ENCODE measurements at regions not wholly inside any gene's neighbourhood (a gene's known extent, or its start where the extent isn't known, plus 50 kb on each side); places are given as distances from the start of the nearest gene placed in this dataset.

DNA sequence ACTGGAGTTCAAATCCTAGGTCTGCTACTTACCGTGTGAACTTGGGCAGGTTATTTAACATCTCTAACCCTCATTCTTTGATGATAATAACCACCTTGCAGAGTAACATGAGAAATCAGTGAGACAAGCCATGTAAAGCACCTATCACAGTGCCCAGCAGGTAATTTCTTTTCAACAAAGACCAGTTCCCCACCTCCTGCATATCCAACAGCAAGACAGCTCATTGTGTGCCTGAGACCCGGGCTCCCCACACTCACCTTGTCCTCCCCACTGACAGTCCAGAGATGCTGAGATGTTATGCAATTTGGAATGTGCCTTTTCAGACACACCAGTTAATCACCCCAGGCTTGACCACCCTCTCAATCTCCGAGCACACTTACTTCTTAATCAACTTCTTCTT lies 367.6 kb upstream of the DAB1 start:
- WGBS (ENCODE audit: insufficient coverage, insufficient read length): no CpG with 5 or more reads among the region's 3 CpGs
- no peak for DNase-seq (ENCODE audit: low read depth, low spot score)
- Histone ChIP-seq H3K4me3 (ENCODE audit: low read length) (no peak overlapping the region), H3K9me3 (ENCODE audit: control insufficient read depth, insufficient read depth, low read length) (no peaks in the 10 kb centered on the region; the same call in 1 of the 2 replicates), H3K27ac (ENCODE audit: low read length) (no peak overlapping the region), H3K36me3 (ENCODE audit: control insufficient read depth, insufficient read depth, low read length) (no peaks in the 10 kb centered on the region), H3K27me3 (ENCODE audit: control insufficient read depth, insufficient read depth, low read length) (no peaks in the 10 kb centered on the region), H3K4me1 (ENCODE audit: control insufficient read depth, insufficient read depth, low read length) (no peaks in the 10 kb centered on the region; the same call in 1 of the 2 replicates)

DNA sequence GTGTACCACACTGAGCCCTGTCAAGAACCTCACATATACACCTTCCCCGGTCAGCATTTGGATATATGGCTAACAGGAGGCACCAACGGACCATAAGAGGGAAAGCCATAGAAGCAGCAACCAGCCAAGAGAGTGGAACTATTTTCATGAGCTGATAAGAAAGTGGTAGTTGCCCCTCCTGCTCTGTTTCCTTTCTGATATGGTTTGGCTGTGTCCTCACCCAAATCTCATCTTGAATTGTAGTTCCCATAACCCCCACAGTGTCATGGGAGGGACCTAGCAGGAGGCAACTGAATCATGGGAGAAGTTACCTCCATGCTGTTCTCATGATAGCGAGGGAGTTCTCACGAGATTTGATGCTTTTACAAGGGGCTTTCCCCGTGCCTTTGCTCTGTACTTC lies 366.1 kb upstream of the DAB1 start:
- WGBS (ENCODE audit: insufficient coverage, insufficient read length): no CpG with 5 or more reads among the region's 5 CpGs
- H3K36me3 ChIP-seq (ENCODE audit: control insufficient read depth, insufficient read depth, low read length): no peaks in the 10 kb centered on the region
- H3K9me3 ChIP-seq (ENCODE audit: control insufficient read depth, insufficient read depth, low read length): no peaks in the 10 kb centered on the region; the same call in 1 of the 2 replicates
- no peak for DNase-seq (ENCODE audit: low read depth, low spot score)
- H3K4me3 ChIP-seq (ENCODE audit: low read length): no peak overlapping the region
- H3K4me1 ChIP-seq (ENCODE audit: control insufficient read depth, insufficient read depth, low read length): no peaks in the 10 kb centered on the region; the same call in 1 of the 2 replicates
- H3K27ac ChIP-seq (ENCODE audit: low read length): no peak overlapping the region
- H3K27me3 ChIP-seq (ENCODE audit: control insufficient read depth, insufficient read depth, low read length): no peaks in the 10 kb centered on the region

DNA sequence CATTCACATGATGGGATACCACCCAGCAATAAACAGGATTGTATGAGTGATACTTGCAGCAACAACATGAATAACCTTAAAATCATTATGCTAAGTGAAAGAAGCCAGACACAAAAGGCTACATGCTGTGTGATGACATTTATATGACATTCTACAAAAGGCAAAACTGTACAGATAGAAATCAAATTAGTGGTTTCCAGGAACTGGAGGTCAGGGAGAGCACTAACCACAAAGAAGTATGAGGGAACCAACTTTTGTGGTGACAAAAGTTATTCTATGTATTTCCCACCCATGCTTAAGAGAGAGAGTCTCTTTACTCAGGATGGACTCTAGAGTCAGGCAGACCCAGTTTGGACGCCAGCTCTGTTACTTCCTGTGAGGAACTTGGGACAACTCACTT lies 364.5 kb upstream of the DAB1 start:
- no peaks in the 10 kb centered on the region; the same call in 1 of the 2 replicates for H3K9me3 ChIP-seq (ENCODE audit: control insufficient read depth, insufficient read depth, low read length)
- no peaks in the 10 kb centered on the region; the same call in 1 of the 2 replicates for H3K4me1 ChIP-seq (ENCODE audit: control insufficient read depth, insufficient read depth, low read length)
- no CpG with 5 or more reads among the region's 1 CpG for WGBS (ENCODE audit: insufficient coverage, insufficient read length)
- no peak for DNase-seq (ENCODE audit: low read depth, low spot score)
- no peaks in the 10 kb centered on the region for H3K27me3 ChIP-seq (ENCODE audit: control insufficient read depth, insufficient read depth, low read length)
- no peak overlapping the region for H3K27ac ChIP-seq (ENCODE audit: low read length)
- H3K4me3 ChIP-seq (ENCODE audit: low read length): no peak overlapping the region
- no peaks in the 10 kb centered on the region for H3K36me3 ChIP-seq (ENCODE audit: control insufficient read depth, insufficient read depth, low read length)

DNA sequence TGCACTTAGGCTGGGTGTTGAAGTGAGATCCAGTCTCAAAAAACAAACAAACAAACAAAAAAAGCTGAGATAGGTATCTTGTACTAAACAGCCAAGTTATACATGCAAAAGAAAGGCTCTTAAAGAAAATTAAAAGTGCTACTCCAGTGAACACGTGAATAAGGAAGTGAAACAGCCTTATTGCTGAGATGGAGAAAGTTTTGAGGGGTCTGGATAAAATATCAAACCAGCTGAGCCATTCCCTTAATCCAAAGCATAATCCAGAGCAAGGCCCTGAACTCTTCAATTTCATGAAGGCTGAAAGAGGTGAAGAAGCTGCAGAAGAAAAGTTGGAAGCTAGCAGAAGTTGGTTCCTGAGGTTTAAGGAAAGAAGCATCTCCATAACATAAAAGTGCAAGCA lies 360.5 kb upstream of the DAB1 start:
- no peak for DNase-seq (ENCODE audit: low read depth, low spot score)
- WGBS (ENCODE audit: insufficient coverage, insufficient read length): no CpG with 5 or more reads among the region's 1 CpG

DNA sequence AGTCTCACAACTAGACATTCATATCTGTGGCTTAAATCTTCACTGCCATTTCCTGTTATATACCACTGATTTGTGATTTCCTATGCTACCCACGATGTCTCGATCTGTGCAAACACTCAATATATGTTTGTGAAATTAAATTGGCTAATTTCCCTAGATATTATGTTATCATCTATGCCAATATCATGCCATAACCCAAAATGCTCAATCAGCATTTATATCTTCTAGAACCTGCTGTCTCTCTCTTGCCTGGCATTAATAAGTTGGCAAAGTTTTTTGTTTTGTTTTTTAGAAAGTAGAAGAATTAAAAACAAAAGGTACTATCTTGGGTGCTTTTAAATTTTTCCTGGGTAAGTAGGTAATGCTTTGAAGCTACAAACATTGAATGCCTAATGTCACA lies 358.5 kb upstream of the DAB1 start:
- DNase-seq (ENCODE audit: low read depth, low spot score): no peak
- Histone ChIP-seq H3K27ac (ENCODE audit: low read length) (no peak overlapping the region), H3K9me3 (ENCODE audit: control insufficient read depth, insufficient read depth, low read length) (no peaks in the 10 kb centered on the region), H3K27me3 (ENCODE audit: control insufficient read depth, insufficient read depth, low read length) (no peaks in the 10 kb centered on the region), H3K4me3 (ENCODE audit: low read length) (no peak overlapping the region), H3K4me1 (ENCODE audit: control insufficient read depth, insufficient read depth, low read length) (no peaks in the 10 kb centered on the region), H3K36me3 (ENCODE audit: control insufficient read depth, insufficient read depth, low read length) (no peaks in the 10 kb centered on the region)
- WGBS (ENCODE audit: insufficient coverage, insufficient read length): no CpG with 5 or more reads among the region's 2 CpGs

More for the DNA sequence above, 360.5 kb upstream of the DAB1 start:
- no peaks in the 10 kb centered on the region for H3K36me3 ChIP-seq (ENCODE audit: control insufficient read depth, insufficient read depth, low read length)
- no peak overlapping the region for H3K27ac ChIP-seq (ENCODE audit: low read length)
- no peaks in the 10 kb centered on the region for H3K9me3 ChIP-seq (ENCODE audit: control insufficient read depth, insufficient read depth, low read length)
- no peak overlapping the region for H3K4me3 ChIP-seq (ENCODE audit: low read length)
- H3K27me3 ChIP-seq (ENCODE audit: control insufficient read depth, insufficient read depth, low read length): no peaks in the 10 kb centered on the region
- no peaks in the 10 kb centered on the region for H3K4me1 ChIP-seq (ENCODE audit: control insufficient read depth, insufficient read depth, low read length)

DNA sequence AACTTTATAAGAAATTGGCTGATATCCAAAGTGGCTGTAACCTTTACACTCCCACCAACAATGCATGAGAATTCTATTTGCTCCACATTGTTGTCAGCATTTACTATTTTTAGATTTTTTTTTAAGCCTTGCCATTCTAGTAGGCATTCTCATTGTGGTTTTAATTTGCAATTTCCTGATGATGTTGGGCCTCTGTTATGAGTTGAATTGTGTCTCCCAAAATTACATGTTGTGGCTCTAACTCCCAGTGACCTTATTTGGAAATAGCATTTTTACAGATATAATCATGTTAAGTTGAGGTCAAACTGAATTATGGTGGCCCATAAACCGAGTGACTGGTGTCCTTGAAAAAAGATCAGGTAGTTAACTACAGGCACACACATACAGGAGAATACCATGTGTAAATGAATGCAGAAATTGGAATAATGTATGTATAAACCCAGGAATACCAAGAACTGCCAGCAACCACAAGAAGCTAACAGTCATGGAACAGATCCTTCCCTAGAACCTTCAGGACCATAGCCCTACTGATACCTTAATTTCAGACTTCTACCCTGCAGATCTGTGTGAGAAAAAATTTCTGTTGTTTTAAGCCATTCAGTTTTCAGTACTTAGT lies 348.8 kb upstream of the DAB1 start:
- WGBS (ENCODE audit: insufficient coverage, insufficient read length): no CpG with 5 or more reads among the region's 1 CpG

DNA sequence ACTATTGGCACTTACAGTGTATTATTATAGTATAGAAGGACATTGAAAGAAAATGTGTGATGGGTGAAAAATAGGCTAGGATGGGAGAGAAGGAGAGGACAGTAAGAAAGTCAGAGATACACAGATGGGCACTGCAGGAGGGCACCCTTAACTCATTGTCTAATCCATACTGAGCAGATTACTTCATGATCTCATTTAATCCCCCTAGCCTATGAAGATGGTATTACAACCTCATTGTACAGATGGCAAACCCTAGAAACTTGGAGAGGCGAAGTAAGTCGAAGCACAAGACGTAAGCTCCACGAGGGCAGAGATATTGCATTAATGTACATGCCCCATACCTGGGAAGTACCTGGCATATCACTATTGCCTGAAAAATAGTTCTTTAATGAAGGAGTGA lies 346.9 kb upstream of the DAB1 start:
- H3K27ac ChIP-seq (ENCODE audit: low read length): no peak overlapping the region
- no peaks in the 10 kb centered on the region for H3K36me3 ChIP-seq (ENCODE audit: control insufficient read depth, insufficient read depth, low read length)
- H3K27me3 ChIP-seq (ENCODE audit: control insufficient read depth, insufficient read depth, low read length): no peaks in the 10 kb centered on the region
- DNase-seq (ENCODE audit: low read depth, low spot score): peak; percentile 18
- no CpG with 5 or more reads among the region's 4 CpGs for WGBS (ENCODE audit: insufficient coverage, insufficient read length)
- no peaks in the 10 kb centered on the region for H3K9me3 ChIP-seq (ENCODE audit: control insufficient read depth, insufficient read depth, low read length)
- H3K4me1 ChIP-seq (ENCODE audit: control insufficient read depth, insufficient read depth, low read length): no peaks in the 10 kb centered on the region
- no peak overlapping the region for H3K4me3 ChIP-seq (ENCODE audit: low read length)

More for the DNA sequence above, 348.8 kb upstream of the DAB1 start:
- Histone ChIP-seq H3K36me3 (ENCODE audit: control insufficient read depth, insufficient read depth, low read length) (no peaks in the 10 kb centered on the region), H3K9me3 (ENCODE audit: control insufficient read depth, insufficient read depth, low read length) (no peaks in the 10 kb centered on the region), H3K4me1 (ENCODE audit: control insufficient read depth, insufficient read depth, low read length) (no peaks in the 10 kb centered on the region), H3K27ac (ENCODE audit: low read length) (no peak overlapping the region), H3K4me3 (ENCODE audit: low read length) (no peak overlapping the region), H3K27me3 (ENCODE audit: control insufficient read depth, insufficient read depth, low read length) (no peaks in the 10 kb centered on the region)
- no peak for DNase-seq (ENCODE audit: low read depth, low spot score)

- Histone ChIP-seq H3K27me3 (ENCODE audit: control insufficient read depth, insufficient read depth, low read length) (no peaks in the 10 kb centered on the region), H3K36me3 (ENCODE audit: control insufficient read depth, insufficient read depth, low read length) (no peaks in the 10 kb centered on the region), H3K4me3 (ENCODE audit: low read length) (no peak overlapping the region), H3K4me1 (ENCODE audit: control insufficient read depth, insufficient read depth, low read length) (no peaks in the 10 kb centered on the region), H3K27ac (ENCODE audit: low read length) (no peak overlapping the region), H3K9me3 (ENCODE audit: control insufficient read depth, insufficient read depth, low read length) (no peaks in the 10 kb centered on the region)
- no CpG with 5 or more reads among the region's 1 CpG for WGBS (ENCODE audit: insufficient coverage, insufficient read length)
- no peak for DNase-seq (ENCODE audit: low read depth, low spot score)
These were observed 346.4 kb upstream of the DAB1 start for GRCh38 chr1:57770236-57770635.

DNA sequence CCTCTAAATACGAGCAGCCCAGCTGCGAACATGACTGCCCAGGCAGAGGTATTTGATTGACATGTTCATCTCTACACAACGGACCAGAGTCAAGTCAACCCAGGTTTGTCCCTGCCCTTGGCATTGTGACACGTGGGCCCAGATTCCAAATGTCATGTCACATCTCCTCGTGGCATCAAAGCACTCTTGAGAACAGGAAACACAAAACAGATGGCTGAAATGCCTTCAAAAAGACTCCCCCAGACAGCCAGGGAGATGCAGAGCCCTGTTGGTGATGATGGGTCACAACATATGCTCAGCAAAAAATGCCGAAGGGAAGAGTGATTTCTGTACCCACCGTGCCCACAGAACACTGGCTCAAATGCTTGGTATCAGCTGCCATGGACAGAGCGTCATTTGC lies 337.8 kb upstream of the DAB1 start:
- H3K36me3 ChIP-seq (ENCODE audit: control insufficient read depth, insufficient read depth, low read length): no peaks in the 10 kb centered on the region
- H3K27me3 ChIP-seq (ENCODE audit: control insufficient read depth, insufficient read depth, low read length): no peaks in the 10 kb centered on the region
- H3K9me3 ChIP-seq (ENCODE audit: control insufficient read depth, insufficient read depth, low read length): no peaks in the 10 kb centered on the region
- DNase-seq (ENCODE audit: low read depth, low spot score): no peak
- no peak overlapping the region for H3K4me3 ChIP-seq (ENCODE audit: low read length)
- no CpG with 5 or more reads among the region's 8 CpGs for WGBS (ENCODE audit: insufficient coverage, insufficient read length)
- H3K4me1 ChIP-seq (ENCODE audit: control insufficient read depth, insufficient read depth, low read length): 0 out of 2 replicates have a peak, but pooled peaks cover 2% of the 10 kb centered on the region
- H3K27ac ChIP-seq (ENCODE audit: low read length): no peak overlapping the region

DNA sequence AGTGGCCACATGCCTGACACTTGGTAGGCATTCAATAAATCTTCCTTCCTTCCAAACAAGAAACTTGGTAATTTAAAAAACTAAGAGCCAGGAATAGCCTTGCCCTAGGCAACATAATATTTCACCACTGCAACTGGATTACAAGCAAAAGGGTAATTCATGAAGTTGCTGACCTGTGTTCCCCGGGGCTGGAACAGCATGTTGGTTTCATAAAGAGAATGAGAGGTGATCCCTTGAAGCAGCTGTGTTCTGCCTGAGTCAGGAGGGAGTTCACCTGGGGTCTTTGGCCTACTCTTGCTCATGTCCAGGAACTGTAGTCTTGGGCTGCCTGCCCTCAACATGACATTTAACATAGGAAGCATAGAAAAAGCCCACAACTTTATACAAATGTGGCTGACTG lies 329.0 kb upstream of the DAB1 start:
- DNase-seq (ENCODE audit: low read depth, low spot score): no peak
- Histone ChIP-seq H3K9me3 (ENCODE audit: control insufficient read depth, insufficient read depth, low read length) (no peaks in the 10 kb centered on the region), H3K27ac (ENCODE audit: low read length) (no peak overlapping the region), H3K36me3 (ENCODE audit: control insufficient read depth, insufficient read depth, low read length) (no peaks in the 10 kb centered on the region), H3K27me3 (ENCODE audit: control insufficient read depth, insufficient read depth, low read length) (no peaks in the 10 kb centered on the region), H3K4me3 (ENCODE audit: low read length) (no peak overlapping the region), H3K4me1 (ENCODE audit: control insufficient read depth, insufficient read depth, low read length) (no peaks in the 10 kb centered on the region)
- WGBS (ENCODE audit: insufficient coverage, insufficient read length): no CpG with 5 or more reads among the region's 1 CpG

DNA sequence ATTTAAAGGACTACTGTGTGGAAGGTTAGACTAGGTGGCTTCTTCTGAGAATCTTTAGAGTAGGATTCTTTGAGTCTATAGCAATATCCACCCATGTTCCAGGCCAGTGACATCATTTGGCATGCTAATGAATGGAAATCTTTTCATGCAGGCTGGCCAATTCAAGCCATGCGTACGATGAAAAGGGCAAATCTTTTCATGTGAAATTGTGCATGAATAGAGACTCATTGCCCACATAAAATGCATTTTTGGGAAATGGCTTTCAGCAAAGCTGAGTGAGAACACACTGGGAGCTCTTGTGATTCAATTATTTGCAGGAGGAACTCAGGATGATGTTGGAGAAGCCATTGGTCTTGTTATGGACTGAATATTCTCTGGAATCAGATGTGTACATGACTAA lies 324.9 kb upstream of the DAB1 start:
- Histone ChIP-seq H3K27ac (ENCODE audit: low read length) (no peak overlapping the region), H3K36me3 (ENCODE audit: control insufficient read depth, insufficient read depth, low read length) (no peaks in the 10 kb centered on the region), H3K4me1 (ENCODE audit: control insufficient read depth, insufficient read depth, low read length) (no peaks in the 10 kb centered on the region), H3K9me3 (ENCODE audit: control insufficient read depth, insufficient read depth, low read length) (no peaks in the 10 kb centered on the region), H3K27me3 (ENCODE audit: control insufficient read depth, insufficient read depth, low read length) (no peaks in the 10 kb centered on the region), H3K4me3 (ENCODE audit: low read length) (no peak overlapping the region)
- whole genome bisulfite sequencing (ENCODE audit: insufficient coverage, insufficient read length): no CpG with 5 or more reads among the region's 2 CpGs
- no peak for DNase-seq (ENCODE audit: low read depth, low spot score)

Measured in iPS DF 6.9 (cell line).